H9 (cell line): ENCODE measurements at regions not wholly inside any gene's neighbourhood (a gene's known extent, or its start where the extent isn't known, plus 50 kb on each side); places are given as distances from the start of the nearest gene placed in this dataset.

ENCODE experiments used
- DNase-seq: peaks from one replicate; pipeline ENCODE4 v3.0.0-alpha.2; 2017
- H2AFZ ChIP-seq: one replicate; pipeline ENCODE4 v1.6.1; 2013; ENCODE audit warnings: mild to moderate bottlenecking, low read length, control low read depth, moderate library complexity
- H2AK5ac ChIP-seq: 2 replicates; pipeline ENCODE4 v1.6.1; 2013; ENCODE audit warnings: low read length, control low read depth, mixed read lengths; ENCODE audit not compliant: insufficient read length
- H2BK120ac ChIP-seq: one replicate; pipeline ENCODE4 v1.6.1; 2013; ENCODE audit warnings: low read depth, mild to moderate bottlenecking, low read length, control low read depth, inconsistent platforms; ENCODE audit not compliant: poor library complexity, severe bottlenecking
- H2BK12ac ChIP-seq: 2 replicates; pipeline ENCODE4 v1.6.1; 2013; ENCODE audit warnings: low read length, control low read depth, mixed read lengths, low read depth; ENCODE audit not compliant: insufficient read length
- H2BK15ac ChIP-seq: 2 replicates; pipeline ENCODE4 v1.6.1; 2013; ENCODE audit warnings: low read depth, low read length, control low read depth
- H2BK20ac ChIP-seq: one replicate; pipeline ENCODE4 v1.6.1; 2013; ENCODE audit warnings: low read depth, mild to moderate bottlenecking, low read length, control low read depth, inconsistent platforms; ENCODE audit not compliant: poor library complexity, severe bottlenecking
- H2BK5ac ChIP-seq: 2 replicates; pipeline ENCODE4 v1.6.1; 2013; ENCODE audit warnings: low read length, control low read depth, mixed read lengths; ENCODE audit not compliant: insufficient read length
- H3K14ac ChIP-seq: 2 replicates; pipeline ENCODE4 v1.6.1; 2013; ENCODE audit warnings: low read length, control low read depth; ENCODE audit not compliant: insufficient read depth
- H3K18ac ChIP-seq: 2 replicates; pipeline ENCODE4 v1.6.1; 2013; ENCODE audit warnings: low read depth, mild to moderate bottlenecking, mixed read lengths, low read length, control low read depth; ENCODE audit not compliant: insufficient read length
- H3K23ac ChIP-seq: 2 replicates; pipeline ENCODE4 v1.6.1; 2013; ENCODE audit warnings: low read length, control low read depth, mixed read lengths, low read depth; ENCODE audit not compliant: insufficient read length
- H3K23me2 ChIP-seq: 2 replicates; pipeline ENCODE4 v1.6.1; 2013; ENCODE audit warnings: low read depth, mild to moderate bottlenecking, mixed read lengths, low read length, control low read depth; ENCODE audit not compliant: insufficient read length, poor library complexity, severe bottlenecking
- H3K27ac ChIP-seq: 2 replicates; pipeline ENCODE4 v1.5.1; 2013; ENCODE audit warnings: low read length, control low read depth, mixed read lengths, low read depth; ENCODE audit not compliant: insufficient read length
- H3K27me3 ChIP-seq: 2 replicates; pipeline ENCODE4 v1.6.1; 2013; ENCODE audit warnings: low read length, control low read depth, inconsistent platforms; ENCODE audit not compliant: insufficient read depth
- H3K4ac ChIP-seq: 2 replicates; pipeline ENCODE4 v1.6.1; 2013; ENCODE audit warnings: low read depth, mild to moderate bottlenecking, control low read depth, inconsistent platforms, low read length, moderate library complexity
- H3K4me1 ChIP-seq: 2 replicates; pipeline ENCODE4 v1.6.1; 2013; ENCODE audit warnings: low read length, control low read depth, inconsistent platforms; ENCODE audit not compliant: insufficient read depth
- H3K4me2 ChIP-seq: 2 replicates; pipeline ENCODE4 v1.6.1; 2013; ENCODE audit warnings: low read length, control low read depth, mixed read lengths; ENCODE audit not compliant: insufficient read length, insufficient read depth
- H3K56ac ChIP-seq: 2 replicates; pipeline ENCODE4 v1.6.1; 2013; ENCODE audit warnings: low read depth, mild to moderate bottlenecking, mixed read lengths, low read length, control low read depth; ENCODE audit not compliant: insufficient read length
- H3K79me1 ChIP-seq: 2 replicates; pipeline ENCODE4 v1.6.1; 2013; ENCODE audit warnings: low read depth, mild to moderate bottlenecking, moderate library complexity, low read length, control low read depth, inconsistent platforms; ENCODE audit not compliant: insufficient read depth, poor library complexity, severe bottlenecking
- H3K79me2 ChIP-seq: 2 replicates; pipeline ENCODE4 v1.6.1; 2013; ENCODE audit warnings: low read length, control low read depth, inconsistent platforms; ENCODE audit not compliant: insufficient read depth
- H3K9ac ChIP-seq: 2 replicates; pipeline ENCODE4 v1.6.1; 2013; ENCODE audit warnings: low read length, control low read depth, mixed read lengths; ENCODE audit not compliant: insufficient read length; ENCODE audit errors: extremely low read depth
- H3K9me3 ChIP-seq: one replicate; pipeline ENCODE4 v1.6.1; 2013; ENCODE audit warnings: low read depth, low read length, inconsistent platforms; ENCODE audit not compliant: control insufficient read depth
- H3T11ph ChIP-seq: one replicate; pipeline ENCODE4 v1.6.1; 2013; ENCODE audit warnings: mild to moderate bottlenecking, low read length, control low read depth, inconsistent platforms
- H4K20me1 ChIP-seq: one replicate; pipeline ENCODE4 v1.6.1; 2013; ENCODE audit not compliant: control insufficient read depth, insufficient read length, insufficient read depth
- H4K5ac ChIP-seq: 2 replicates; pipeline ENCODE4 v1.6.1; 2013; ENCODE audit warnings: low read depth, mild to moderate bottlenecking, mixed read lengths, low read length, control low read depth; ENCODE audit not compliant: insufficient read length
- H4K8ac ChIP-seq: replicated peaks from 2 replicates; pipeline ENCODE4 v1.6.1; 2013; ENCODE audit warnings: low read length, control low read depth, mixed read lengths, low read depth; ENCODE audit not compliant: insufficient read length
- H4K91ac ChIP-seq: 2 replicates; pipeline ENCODE4 v1.6.1; 2013; ENCODE audit warnings: low read depth, mild to moderate bottlenecking, moderate library complexity, mixed read lengths, low read length, control low read depth; ENCODE audit not compliant: insufficient read length
- H3K27ac Mint-ChIP-seq, 3 experiments: 2 replicates in 2 of 3; 3 replicates in 1 of 3; pipeline ENCODE4 v1.8.0; 2020 to 2021; ENCODE audit warnings: mixed read lengths in 3 of 3, mild to moderate bottlenecking in 1 of 3, moderate library complexity in 1 of 3
- H3K27me3 Mint-ChIP-seq: 2 replicates; pipeline ENCODE4 v1.8.0; 2021; ENCODE audit warnings: low read depth, mild to moderate bottlenecking, moderate library complexity, mixed read lengths
- H3K36me3 Mint-ChIP-seq, 3 experiments: 2 replicates in 2 of 3; 3 replicates in 1 of 3; pipeline ENCODE4 v1.8.0; 2020 to 2021; ENCODE audit warnings: low read depth in 3 of 3, mixed read lengths in 3 of 3; ENCODE audit not compliant: insufficient read depth in 1 of 3
- H3K4me1 Mint-ChIP-seq, 2 experiments: 2 replicates each; pipeline ENCODE4 v1.8.0; 2020; ENCODE audit warnings: mixed read lengths in 2 of 2
- H3K4me3 Mint-ChIP-seq, 2 experiments: 2 replicates in 1 of 2; 3 replicates in 1 of 2; pipeline ENCODE4 v1.8.0; 2020 to 2021; ENCODE audit warnings: mild to moderate bottlenecking in 2 of 2, mixed read lengths in 2 of 2, moderate library complexity in 1 of 2
- H3K9me3 Mint-ChIP-seq, 2 experiments: 2 replicates in 1 of 2; 3 replicates in 1 of 2; pipeline ENCODE4 v1.8.0; 2020; ENCODE audit warnings: mild to moderate bottlenecking in 2 of 2, mixed read lengths in 2 of 2, moderate library complexity in 1 of 2
- WGBS: extraction: QIAGEN DNeasy Blood & Tissue Kit; methylation state at CpG from one replicate; pipeline ENCODE4 v1.1.7; 2013; ENCODE audit warnings: missing lambda C conversion rate, low lambda C conversion rate, mixed read lengths; ENCODE audit not compliant: insufficient read length; ENCODE audit errors: extremely low coverage; 5-methylcytosine and 5-hydroxymethylcytosine counted together
- TF ChIP-seq, protein P1 (sequence below): fragments of 200-600 bp; sonication (generic); conservative IDR thresholded peaks from 3 replicates; pipeline ENCODE4 v1.8.0; 2021; ENCODE audit warnings: antibody characterized with exemption, mild to moderate bottlenecking

DNA sequence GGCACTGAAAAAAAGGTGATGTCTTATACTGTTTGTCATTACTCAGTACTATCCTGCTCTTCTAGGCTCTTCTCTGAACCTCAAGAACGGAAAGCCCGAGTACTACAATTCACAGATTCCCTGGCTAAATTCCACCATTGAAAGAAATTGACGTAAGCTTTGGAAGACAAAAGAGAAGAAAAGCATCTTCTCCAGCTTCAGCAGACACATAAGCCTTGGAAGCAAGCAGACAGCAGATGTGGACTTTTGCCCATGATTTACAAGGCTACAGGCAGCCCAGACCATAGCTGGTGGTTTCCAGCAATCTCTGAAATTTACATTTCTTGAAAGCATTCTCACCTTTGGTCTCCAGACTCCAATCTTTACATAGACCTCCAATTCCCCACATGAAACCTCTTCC, 289.0 kb downstream of the C1D start:
- H3K23me2 ChIP-seq: no peaks in the 10 kb centered on the region
- Mint-ChIP-seq H3K9me3 (no peaks in the 10 kb centered on the region; a peak in 1 of 5 replicates), H3K4me1 (no peaks in the 10 kb centered on the region), H3K27ac (no peak overlapping the region), H3K27me3 (no peaks in the 10 kb centered on the region), H3K36me3 (no peaks in the 10 kb centered on the region), H3K4me3 (no peak overlapping the region)
- no peak overlapping the region for H2BK15ac ChIP-seq
- H3K9me3 ChIP-seq: no peaks in the 10 kb centered on the region
- H4K91ac ChIP-seq: no peak overlapping the region
- no peaks in the 10 kb centered on the region for H3K79me1 ChIP-seq
- TF ChIP-seq, protein P1, sequence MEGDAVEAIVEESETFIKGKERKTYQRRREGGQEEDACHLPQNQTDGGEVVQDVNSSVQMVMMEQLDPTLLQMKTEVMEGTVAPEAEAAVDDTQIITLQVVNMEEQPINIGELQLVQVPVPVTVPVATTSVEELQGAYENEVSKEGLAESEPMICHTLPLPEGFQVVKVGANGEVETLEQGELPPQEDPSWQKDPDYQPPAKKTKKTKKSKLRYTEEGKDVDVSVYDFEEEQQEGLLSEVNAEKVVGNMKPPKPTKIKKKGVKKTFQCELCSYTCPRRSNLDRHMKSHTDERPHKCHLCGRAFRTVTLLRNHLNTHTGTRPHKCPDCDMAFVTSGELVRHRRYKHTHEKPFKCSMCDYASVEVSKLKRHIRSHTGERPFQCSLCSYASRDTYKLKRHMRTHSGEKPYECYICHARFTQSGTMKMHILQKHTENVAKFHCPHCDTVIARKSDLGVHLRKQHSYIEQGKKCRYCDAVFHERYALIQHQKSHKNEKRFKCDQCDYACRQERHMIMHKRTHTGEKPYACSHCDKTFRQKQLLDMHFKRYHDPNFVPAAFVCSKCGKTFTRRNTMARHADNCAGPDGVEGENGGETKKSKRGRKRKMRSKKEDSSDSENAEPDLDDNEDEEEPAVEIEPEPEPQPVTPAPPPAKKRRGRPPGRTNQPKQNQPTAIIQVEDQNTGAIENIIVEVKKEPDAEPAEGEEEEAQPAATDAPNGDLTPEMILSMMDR: no peak
- no peak overlapping the region for H2BK20ac ChIP-seq
- no peaks in the 10 kb centered on the region for H4K20me1 ChIP-seq
- H3T11ph ChIP-seq: no peak overlapping the region
- H3K14ac ChIP-seq: no peak overlapping the region
- no peak overlapping the region for H2BK120ac ChIP-seq
- no peak overlapping the region for H3K4me2 ChIP-seq
- H3K56ac ChIP-seq: no peak overlapping the region
- H3K27me3 ChIP-seq: no peaks in the 10 kb centered on the region
- no CpG with 5 or more reads among the region's 3 CpGs for WGBS
- no peak for DNase-seq
- no peak overlapping the region for H3K27ac ChIP-seq
- no peak overlapping the region for H2BK5ac ChIP-seq
- no peaks in the 10 kb centered on the region for H3K79me2 ChIP-seq
- no peak overlapping the region for H2AK5ac ChIP-seq
- no peaks in the 10 kb centered on the region for H3K4me1 ChIP-seq
- H2BK12ac ChIP-seq: no peak overlapping the region
- H3K4ac ChIP-seq: no peak overlapping the region
- H2AFZ ChIP-seq: no peak overlapping the region
- H4K5ac ChIP-seq: no peak overlapping the region
- no peak overlapping the region for H3K18ac ChIP-seq
- H3K9ac ChIP-seq: no peak overlapping the region
- no peak overlapping the region for H3K23ac ChIP-seq
- no peak overlapping the region for H4K8ac ChIP-seq
